Breast epithelium (tissue), 4 donors: ENCODE measurements at regions not wholly inside any gene's neighbourhood (a gene's known extent, or its start where the extent isn't known, plus 50 kb on each side); places are given as distances from the start of the nearest gene placed in this dataset.

ENCODE experiments used
- DNase-seq, 2 donors: peaks; one replicate each; pipeline ENCODE4 v3.0.0-alpha.2; 2019; ENCODE audit warnings: low spot score in 2 of 2
- H3K27ac ChIP-seq, 2 donors: fragments of 200-600 bp; sonication (generic) in 1 of 2; one replicate each; pipeline ENCODE4 v1.5.1; 2016 to 2019; ENCODE audit warnings: mild to moderate bottlenecking in 1 of 2
- H3K27me3 ChIP-seq, 2 donors: fragments of 200-600 bp; sonication (generic) in 1 of 2; one replicate each; pipeline versions ENCODE4 v1.5.1 to v1.6.0; 2017 to 2019; ENCODE audit warnings: control low read depth in 1 of 2, mild to moderate bottlenecking in 1 of 2
- H3K36me3 ChIP-seq: fragments of 200-600 bp; one replicate; pipeline ENCODE4 v1.5.1; 2019
- H3K4me1 ChIP-seq, 2 donors: fragments of 200-600 bp; sonication (generic); one replicate each; pipeline ENCODE4 v1.5.1; 2016 to 2019; ENCODE audit warnings: control low read depth in 1 of 2
- H3K4me3 ChIP-seq, 3 donors: fragments of 200-600 bp; sonication (generic); 1 replicate in 2 of 3; 2 replicates in 1 of 3; pipeline ENCODE4 v1.5.1; 2016 to 2019; ENCODE audit warnings: mild to moderate bottlenecking in 3 of 3, moderate library complexity in 2 of 3
- H3K9me3 ChIP-seq, 2 donors: fragments of 200-600 bp; sonication (generic) in 1 of 2; one replicate each; pipeline ENCODE4 v1.5.1; 2016 to 2019; ENCODE audit warnings: control low read depth in 1 of 2
- CTCF ChIP-seq, 3 donors: fragments of 450-650 bp; IDR thresholded peaks; one replicate each; pipeline ENCODE4 v1.5.1; 2016 to 2017; ENCODE audit warnings: antibody characterized with exemption in 3 of 3, mild to moderate bottlenecking in 3 of 3, moderate library complexity in 3 of 3
- POLR2A ChIP-seq: fragments of 450-650 bp; IDR thresholded peaks from one replicate; pipeline ENCODE4 v1.6.1; 2016; ENCODE audit warnings: antibody characterized with exemption, mild to moderate bottlenecking, moderate library complexity
- POLR2AphosphoS5 ChIP-seq, 3 donors: sonication (generic); formaldehyde crosslinking; IDR thresholded peaks; one replicate each; pipeline ENCODE4 v1.6.1; 2017; ENCODE audit warnings: antibody characterized with exemption in 3 of 3
- intact Hi-C: fragments of 100-400 bp; cut with DNase I; formaldehyde crosslinking; loops from one replicate; pipeline ENCODE4 v1.15.1; 2023; ENCODE audit warnings: low total_unique reads

DNA sequence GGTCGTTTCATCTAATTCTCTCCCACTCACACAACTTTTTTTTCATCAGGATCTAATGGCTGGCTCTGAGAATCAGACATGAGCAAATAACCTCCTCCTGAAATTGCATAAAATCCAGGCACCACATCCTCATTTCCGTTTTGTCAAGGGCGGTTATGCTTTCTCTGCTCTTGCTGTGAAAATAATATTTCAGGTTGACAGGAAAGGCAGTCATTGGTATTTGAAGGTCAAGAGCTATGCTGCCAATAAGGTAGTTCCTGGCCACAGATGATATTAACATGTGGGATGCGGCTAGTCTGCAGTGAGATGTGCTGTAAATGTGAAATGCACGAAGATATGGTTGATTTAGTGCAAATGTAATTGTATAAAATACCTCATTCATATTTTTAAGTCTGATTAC is 870.2 kb upstream of the TMEM132C start:
- H3K4me3 ChIP-seq = no peak overlapping the region
- TF ChIP-seq CTCF (IDR thresholded peaks at IDR 0.05) = no peak
- TF ChIP-seq POLR2AphosphoS5 (IDR thresholded peaks at IDR 0.05) = no peak
- no peak for TF ChIP-seq POLR2A
- no peaks in the 10 kb centered on the region for H3K9me3 ChIP-seq
- DNase-seq = no peak
- H3K27ac ChIP-seq = no peak overlapping the region
- no peaks in the 10 kb centered on the region for H3K36me3 ChIP-seq
- no peaks in the 10 kb centered on the region for H3K27me3 ChIP-seq
- intact Hi-C loops = no loop called here
- H3K4me1 ChIP-seq = no peaks in the 10 kb centered on the region

DNA sequence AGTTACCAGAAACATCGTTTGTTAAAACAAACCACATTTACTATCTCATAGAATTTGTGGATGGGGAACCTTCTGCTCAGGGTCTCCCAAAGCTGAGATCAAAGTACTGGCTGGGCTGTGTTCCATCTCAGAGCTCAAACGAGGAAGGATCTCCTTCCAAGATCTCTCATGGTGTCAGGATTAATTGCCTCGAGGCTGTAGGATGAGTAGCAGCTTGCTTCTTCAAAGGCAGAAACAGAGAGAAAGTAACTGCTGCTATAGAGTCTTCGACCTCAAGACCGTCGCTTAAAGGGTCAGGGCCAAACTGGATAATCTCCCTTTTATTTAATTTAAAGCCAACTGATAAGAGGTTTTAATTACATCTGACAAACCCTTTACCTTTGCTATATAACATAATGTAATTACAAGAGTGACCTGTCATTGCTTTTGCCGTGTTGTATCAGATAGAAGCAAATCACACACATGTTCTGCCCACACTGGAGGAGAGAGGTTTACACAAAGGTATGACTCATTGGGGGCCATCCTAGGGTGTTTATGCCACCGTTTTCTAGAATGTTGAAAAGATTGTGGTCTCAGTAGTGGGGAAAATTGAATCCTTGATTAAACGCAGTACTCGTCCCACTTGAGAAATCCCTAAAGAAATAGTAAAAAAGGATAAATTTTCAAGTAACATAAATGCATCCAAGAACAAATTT is 868.8 kb upstream of the TMEM132C start:
- no peaks in the 10 kb centered on the region for H3K36me3 ChIP-seq
- no peaks in the 10 kb centered on the region for H3K9me3 ChIP-seq
- H3K4me3 ChIP-seq = no peak overlapping the region
- TF ChIP-seq POLR2AphosphoS5 (IDR thresholded peaks at IDR 0.05) (no peak), POLR2A (no peak), CTCF (IDR thresholded peaks at IDR 0.05) (no peak)
- no peaks in the 10 kb centered on the region for H3K4me1 ChIP-seq
- no peaks in the 10 kb centered on the region for H3K27me3 ChIP-seq
- DNase-seq = no peak
- intact Hi-C loops = no loop called here
- no peak overlapping the region for H3K27ac ChIP-seq

DNA sequence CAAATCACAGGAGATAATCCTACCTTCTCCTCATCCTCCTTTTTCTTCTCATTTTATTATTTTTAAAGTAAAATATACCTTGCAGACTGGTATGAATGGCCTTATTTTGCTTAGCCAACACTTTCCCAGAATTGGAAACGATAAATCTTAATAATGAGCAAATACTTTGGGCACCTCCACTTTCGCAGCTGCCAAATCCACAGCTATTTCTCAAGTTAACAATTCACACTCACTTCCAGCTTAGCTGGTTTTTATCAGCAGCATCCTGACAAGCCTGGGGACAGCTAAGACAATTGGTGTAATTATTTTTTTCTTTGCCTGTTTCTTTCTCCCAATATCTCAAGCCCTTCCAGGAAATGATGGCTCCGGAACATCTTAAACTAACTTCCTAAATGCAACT is 867.5 kb upstream of the TMEM132C start:
- DNase-seq = no peak
- intact Hi-C loops = no loop called here

DNA sequence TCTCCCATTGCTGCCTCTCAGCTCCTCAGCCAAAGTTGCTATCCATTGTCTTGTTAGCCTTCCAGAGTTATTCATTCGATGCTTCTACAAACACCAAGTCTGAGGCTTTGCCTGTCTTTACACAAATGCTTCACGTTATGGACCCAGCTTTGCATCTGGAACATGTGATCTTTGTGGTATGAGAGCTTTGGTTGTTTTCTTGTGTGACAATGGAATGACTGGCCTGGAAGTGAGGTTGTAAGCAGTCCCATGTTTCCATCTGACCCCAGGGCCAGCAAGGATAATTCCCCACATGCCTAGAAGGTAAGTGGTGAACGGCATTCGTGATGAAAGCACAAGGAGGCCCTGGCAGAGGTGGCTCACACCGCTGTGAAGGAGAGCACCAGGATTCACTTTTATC is 866.7 kb upstream of the TMEM132C start:
- H3K4me3 ChIP-seq = no peak overlapping the region
- intact Hi-C loops = no loop called here
- no peaks in the 10 kb centered on the region for H3K27me3 ChIP-seq
- no peaks in the 10 kb centered on the region for H3K9me3 ChIP-seq
- no peak for DNase-seq
- H3K4me1 ChIP-seq = no peaks in the 10 kb centered on the region
- H3K36me3 ChIP-seq = no peaks in the 10 kb centered on the region
- no peak overlapping the region for H3K27ac ChIP-seq
- TF ChIP-seq CTCF (IDR thresholded peaks at IDR 0.05) = no peak
- TF ChIP-seq POLR2A = no peak
- TF ChIP-seq POLR2AphosphoS5 (IDR thresholded peaks at IDR 0.05) = no peak

More for the DNA sequence above, 867.5 kb upstream of the TMEM132C start:
- Histone ChIP-seq H3K4me3 (no peak overlapping the region), H3K4me1 (no peaks in the 10 kb centered on the region), H3K27me3 (no peaks in the 10 kb centered on the region), H3K27ac (no peak overlapping the region), H3K36me3 (no peaks in the 10 kb centered on the region), H3K9me3 (no peaks in the 10 kb centered on the region)
- no peak for TF ChIP-seq POLR2A
- TF ChIP-seq CTCF (IDR thresholded peaks at IDR 0.05) = no peak
- TF ChIP-seq POLR2AphosphoS5 (IDR thresholded peaks at IDR 0.05) = no peak

DNA sequence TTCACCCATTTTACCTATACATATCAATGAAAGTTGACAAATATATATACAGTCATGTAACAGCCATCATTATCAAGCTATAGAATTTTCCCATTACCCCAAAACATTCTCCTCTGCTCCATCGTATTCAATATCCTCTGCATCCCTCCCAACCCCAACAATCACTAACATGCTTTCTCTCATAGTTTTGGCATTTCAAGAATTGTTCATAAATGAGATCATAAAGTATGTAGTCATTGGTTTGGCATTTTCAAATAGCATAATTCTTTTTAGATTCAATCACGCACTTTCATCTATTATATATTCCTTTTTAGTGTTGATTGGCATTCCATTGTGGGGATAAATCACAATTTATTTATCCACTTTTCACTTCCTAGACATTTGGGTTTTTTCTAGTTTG is 866.0 kb upstream of the TMEM132C start:
- no peaks in the 10 kb centered on the region for H3K4me1 ChIP-seq
- intact Hi-C loops = no loop called here
- no peaks in the 10 kb centered on the region for H3K36me3 ChIP-seq
- no peak for DNase-seq
- no peak overlapping the region for H3K4me3 ChIP-seq
- no peaks in the 10 kb centered on the region for H3K27me3 ChIP-seq
- no peaks in the 10 kb centered on the region for H3K9me3 ChIP-seq
- TF ChIP-seq POLR2AphosphoS5 (IDR thresholded peaks at IDR 0.05) (no peak), POLR2A (no peak), CTCF (IDR thresholded peaks at IDR 0.05) (no peak)
- no peak overlapping the region for H3K27ac ChIP-seq
